ENCODE measurements at regions not wholly inside any gene's neighbourhood (a gene's known extent, or its start where the extent isn't known, plus 50 kb on each side); places are given as distances from the start of the nearest gene placed in this dataset.

DNA sequence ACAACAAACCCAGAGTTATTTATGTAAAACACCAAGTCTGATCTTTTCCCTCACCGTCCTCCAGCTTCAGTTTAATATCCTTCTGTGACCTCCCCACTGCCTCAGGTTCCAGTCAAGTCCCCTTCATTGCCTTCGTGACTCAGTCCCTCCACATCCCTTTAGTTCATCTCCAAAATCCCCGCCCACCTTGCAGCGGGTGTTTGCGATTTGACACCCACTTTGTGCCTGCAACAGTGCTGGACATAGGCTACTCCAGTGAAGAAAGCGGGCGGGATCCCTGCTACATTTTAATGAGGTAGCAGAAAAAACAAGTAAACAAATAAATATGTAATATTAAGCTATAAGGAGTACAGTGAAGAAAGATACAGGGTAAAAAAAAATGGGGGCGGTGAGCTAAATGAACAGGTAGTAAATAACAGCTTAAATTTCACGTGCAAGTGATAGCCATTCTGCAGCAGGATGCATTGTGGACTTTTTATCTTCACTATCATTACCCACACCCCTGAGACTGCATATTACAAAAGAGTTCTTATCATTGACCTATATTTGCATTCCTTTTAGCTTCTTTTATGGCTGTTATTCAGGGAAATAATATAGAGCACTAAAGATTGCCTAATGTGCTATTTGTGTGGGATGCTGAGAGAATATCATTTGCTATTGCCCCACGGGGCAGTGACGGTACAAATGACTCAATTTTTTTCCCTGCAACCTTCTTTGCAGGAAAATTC lies 222.8 kb upstream of the NUDT4 start:
- TF ChIP-seq, protein P1, sequence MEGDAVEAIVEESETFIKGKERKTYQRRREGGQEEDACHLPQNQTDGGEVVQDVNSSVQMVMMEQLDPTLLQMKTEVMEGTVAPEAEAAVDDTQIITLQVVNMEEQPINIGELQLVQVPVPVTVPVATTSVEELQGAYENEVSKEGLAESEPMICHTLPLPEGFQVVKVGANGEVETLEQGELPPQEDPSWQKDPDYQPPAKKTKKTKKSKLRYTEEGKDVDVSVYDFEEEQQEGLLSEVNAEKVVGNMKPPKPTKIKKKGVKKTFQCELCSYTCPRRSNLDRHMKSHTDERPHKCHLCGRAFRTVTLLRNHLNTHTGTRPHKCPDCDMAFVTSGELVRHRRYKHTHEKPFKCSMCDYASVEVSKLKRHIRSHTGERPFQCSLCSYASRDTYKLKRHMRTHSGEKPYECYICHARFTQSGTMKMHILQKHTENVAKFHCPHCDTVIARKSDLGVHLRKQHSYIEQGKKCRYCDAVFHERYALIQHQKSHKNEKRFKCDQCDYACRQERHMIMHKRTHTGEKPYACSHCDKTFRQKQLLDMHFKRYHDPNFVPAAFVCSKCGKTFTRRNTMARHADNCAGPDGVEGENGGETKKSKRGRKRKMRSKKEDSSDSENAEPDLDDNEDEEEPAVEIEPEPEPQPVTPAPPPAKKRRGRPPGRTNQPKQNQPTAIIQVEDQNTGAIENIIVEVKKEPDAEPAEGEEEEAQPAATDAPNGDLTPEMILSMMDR (conservative IDR thresholded peaks at IDR 0.05), result no peak
- H3K27me3 Mint-ChIP-seq (ENCODE audit: low read depth), result no peaks in the 10 kb centered on the region
- peaks cover 12% of the 10 kb centered on the region for H3K9me3 Mint-ChIP-seq
- H3K4me1 Mint-ChIP-seq, result peaks cover 3% of the 10 kb centered on the region
- no peak for DNase-seq (ENCODE audit: low read depth, low spot score)
- H3K27ac Mint-ChIP-seq (ENCODE audit: unreplicated experiment), result no peak overlapping the region
- H3K36me3 Mint-ChIP-seq (ENCODE audit: low read depth), result peaks cover 5% of the 10 kb centered on the region
- H3K4me3 Mint-ChIP-seq, result no peak overlapping the region

DNA sequence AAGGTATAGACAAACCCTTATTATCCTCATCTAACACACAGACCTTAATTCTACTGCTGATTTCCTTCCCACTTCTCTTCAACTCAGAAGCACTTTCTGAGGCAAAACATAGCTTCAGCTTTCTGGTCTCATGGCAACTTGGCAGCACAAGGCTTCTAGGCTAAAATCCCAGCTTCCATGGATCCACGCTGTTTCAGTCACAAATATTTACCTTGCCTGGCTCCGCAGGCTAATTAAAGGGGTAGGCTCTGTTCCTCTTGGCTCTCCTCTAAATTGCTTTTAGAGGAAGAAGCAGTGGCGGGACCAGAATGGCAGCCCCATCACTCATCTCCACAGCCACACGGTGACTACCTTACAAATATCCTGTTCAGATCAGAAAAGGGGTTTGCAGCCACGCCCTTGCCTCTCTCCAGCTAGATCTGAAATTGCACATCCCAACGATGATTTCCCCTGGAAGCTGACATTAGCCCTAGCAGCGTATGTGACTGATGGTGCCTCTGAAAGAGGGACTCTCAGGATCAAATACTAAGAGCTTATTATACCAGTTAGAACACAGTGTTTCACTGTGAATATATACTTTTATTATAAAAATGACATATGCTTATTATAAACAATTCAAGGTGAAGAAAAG lies 221.5 kb upstream of the NUDT4 start:
- peaks cover 5% of the 10 kb centered on the region for H3K36me3 Mint-ChIP-seq (ENCODE audit: low read depth)
- no peaks in the 10 kb centered on the region for H3K27me3 Mint-ChIP-seq (ENCODE audit: low read depth)
- peaks cover 3% of the 10 kb centered on the region for H3K4me1 Mint-ChIP-seq
- TF ChIP-seq, protein P1 (conservative IDR thresholded peaks at IDR 0.05), result no peak
- no peak overlapping the region for H3K27ac Mint-ChIP-seq (ENCODE audit: unreplicated experiment)
- peaks cover 12% of the 10 kb centered on the region for H3K9me3 Mint-ChIP-seq
- no peak overlapping the region for H3K4me3 Mint-ChIP-seq
- no peak for DNase-seq (ENCODE audit: low read depth, low spot score)

DNA sequence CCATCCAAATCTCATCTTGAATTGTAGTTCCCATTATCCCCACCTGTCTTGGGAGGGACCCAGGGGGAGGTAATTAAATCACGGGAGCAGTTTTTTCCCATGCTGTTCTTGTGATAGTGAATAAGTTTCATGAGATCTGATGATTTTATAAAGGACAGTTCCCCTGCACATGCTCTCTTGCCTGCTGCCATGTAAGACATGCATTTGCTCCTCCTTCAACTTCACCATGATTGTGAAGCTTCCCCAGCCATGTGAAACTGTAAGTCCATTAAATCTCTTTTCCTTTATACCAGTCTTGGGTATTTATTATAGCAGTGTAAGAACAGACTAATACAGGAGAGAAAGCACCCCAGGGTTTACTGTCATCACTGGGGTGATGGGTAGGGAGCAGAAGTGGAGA lies 220.4 kb upstream of the NUDT4 start:
- Mint-ChIP-seq H3K9me3 (peaks cover 12% of the 10 kb centered on the region), H3K4me1 (peaks cover 3% of the 10 kb centered on the region), H3K4me3 (no peak overlapping the region)

DNA sequence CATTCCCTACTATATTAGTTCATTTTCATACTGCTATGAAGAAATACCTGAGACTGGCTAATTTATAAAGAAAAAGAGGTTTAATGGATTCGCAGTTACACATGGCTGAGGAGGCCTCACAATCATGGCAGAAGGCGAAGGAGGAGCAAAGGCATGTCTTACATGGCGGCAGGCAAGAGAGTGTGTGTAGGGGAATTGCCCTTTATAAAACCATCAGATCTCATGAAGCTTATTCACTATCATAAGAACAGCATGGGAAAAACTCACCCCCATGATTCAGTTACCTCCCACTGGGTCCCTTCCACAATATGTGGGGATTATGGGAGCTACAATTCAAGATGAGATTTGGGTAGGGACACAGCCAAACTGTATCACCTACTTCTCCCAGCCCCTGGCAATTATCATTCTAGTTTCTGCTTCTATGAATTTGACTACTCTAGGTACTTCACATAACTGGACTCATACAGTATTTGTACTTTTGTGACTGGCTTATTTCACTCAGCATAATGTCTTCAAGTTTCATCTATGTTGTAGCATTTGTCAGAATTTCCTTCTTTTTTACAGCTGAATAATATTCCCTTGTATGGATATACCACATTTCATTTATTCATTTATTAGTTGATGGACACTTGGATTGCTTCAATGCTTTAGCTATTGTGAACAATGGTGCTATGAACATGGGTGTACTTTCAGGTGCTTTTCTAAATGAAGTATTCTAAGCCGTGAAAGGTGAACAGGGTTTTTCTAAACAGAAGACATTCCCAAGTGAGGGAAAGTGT lies 219.5 kb upstream of the NUDT4 start:
- peaks cover 5% of the 10 kb centered on the region for H3K36me3 Mint-ChIP-seq (ENCODE audit: low read depth)
- H3K27ac Mint-ChIP-seq (ENCODE audit: unreplicated experiment), result no peak overlapping the region
- H3K9me3 Mint-ChIP-seq, result peaks cover 9% of the 10 kb centered on the region
- TF ChIP-seq, protein P1 (conservative IDR thresholded peaks at IDR 0.05), result no peak
- H3K4me1 Mint-ChIP-seq, result peaks cover 3% of the 10 kb centered on the region
- no peaks in the 10 kb centered on the region for H3K27me3 Mint-ChIP-seq (ENCODE audit: low read depth)
- no peak overlapping the region for H3K4me3 Mint-ChIP-seq
- DNase-seq (ENCODE audit: low read depth, low spot score), result no peak

More for the DNA sequence above, 220.4 kb upstream of the NUDT4 start:
- H3K27me3 Mint-ChIP-seq (ENCODE audit: low read depth), result no peaks in the 10 kb centered on the region
- TF ChIP-seq, protein P1 (conservative IDR thresholded peaks at IDR 0.05), result no peak
- peak overlapping the region; percentile 58 for H3K27ac Mint-ChIP-seq (ENCODE audit: unreplicated experiment)
- DNase-seq (ENCODE audit: low read depth, low spot score), result no peak
- peaks cover 5% of the 10 kb centered on the region for H3K36me3 Mint-ChIP-seq (ENCODE audit: low read depth)

DNA sequence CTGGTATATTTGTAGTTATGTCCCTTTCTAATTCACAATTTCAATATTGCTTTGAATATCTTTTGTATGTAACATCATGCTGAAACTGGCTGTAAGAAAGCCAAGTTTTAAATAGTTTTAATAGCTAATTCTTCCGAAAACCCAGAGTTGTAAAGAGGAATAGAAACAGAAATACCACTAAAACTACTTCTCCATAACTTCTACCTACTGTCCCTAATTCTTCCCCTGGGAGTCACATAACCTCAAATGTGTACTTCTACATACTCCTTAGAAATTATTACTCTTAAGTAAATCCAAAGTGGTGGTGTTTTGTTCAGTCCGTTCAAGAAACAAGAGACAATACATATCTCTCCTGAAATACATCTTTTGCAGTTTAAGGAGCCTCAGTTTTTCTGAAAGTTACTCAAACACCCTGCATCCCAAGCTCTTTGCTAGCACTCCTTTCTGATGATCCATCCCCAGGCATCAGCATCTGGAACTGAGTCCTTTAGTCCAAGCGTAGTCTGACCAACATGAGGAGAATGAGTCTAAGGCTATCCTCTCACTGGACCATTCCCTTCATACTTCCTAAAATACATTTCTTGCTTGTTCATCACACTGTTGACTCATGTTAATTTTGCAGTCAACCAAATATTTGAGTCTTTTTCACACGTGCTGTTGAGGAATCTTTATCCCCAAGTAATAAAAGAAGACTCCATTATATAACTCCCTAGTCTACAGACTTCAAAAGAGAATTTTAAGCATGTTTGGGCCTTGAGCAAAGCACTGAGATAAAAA lies 214.3 kb upstream of the NUDT4 start:
- Mint-ChIP-seq H3K4me3 (no peak overlapping the region), H3K36me3 (ENCODE audit: low read depth) (peaks cover 3% of the 10 kb centered on the region), H3K9me3 (peaks cover 5% of the 10 kb centered on the region), H3K27me3 (ENCODE audit: low read depth) (no peaks in the 10 kb centered on the region), H3K4me1 (peaks cover 15% of the 10 kb centered on the region), H3K27ac (ENCODE audit: unreplicated experiment) (no peak overlapping the region)
- TF ChIP-seq, protein P1 (conservative IDR thresholded peaks at IDR 0.05), result no peak
- no peak for DNase-seq (ENCODE audit: low read depth, low spot score)
